HuH-7.5 (cell line): ENCODE measurements at regions not wholly inside any gene's neighbourhood (a gene's known extent, or its start where the extent isn't known, plus 50 kb on each side); places are given as distances from the start of the nearest gene placed in this dataset.
"Not testable (repeated sequence)": the region's sequence is repeated elsewhere in the genome, so short reads cannot be mapped to it uniquely, and the experiment has no call there.

ENCODE experiments used
- DNase-seq: peaks from one replicate; pipeline ENCODE4 v3.0.0; 2011; ENCODE audit warnings: low spot score

DNA sequence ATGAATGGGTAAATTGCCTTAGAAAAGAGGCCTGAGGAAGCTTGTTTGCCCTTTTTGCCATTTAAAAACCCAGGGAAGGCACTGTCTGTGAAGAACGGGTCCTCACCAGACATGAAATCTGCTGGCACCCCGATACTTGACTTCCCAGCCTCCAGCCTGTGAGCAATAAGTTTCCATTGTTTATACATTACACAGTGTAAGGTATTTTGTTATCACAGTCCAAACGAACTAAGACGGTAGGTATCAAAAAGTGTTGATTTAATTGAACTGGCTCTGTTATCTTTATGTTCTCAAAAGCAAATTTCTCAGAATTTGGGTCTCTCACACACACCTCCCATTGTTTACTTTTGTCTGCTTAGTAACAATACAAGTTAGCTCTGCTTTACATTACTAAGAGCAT lies 181.1 kb upstream of the MARCKS start:
- no peak for DNase-seq

DNA sequence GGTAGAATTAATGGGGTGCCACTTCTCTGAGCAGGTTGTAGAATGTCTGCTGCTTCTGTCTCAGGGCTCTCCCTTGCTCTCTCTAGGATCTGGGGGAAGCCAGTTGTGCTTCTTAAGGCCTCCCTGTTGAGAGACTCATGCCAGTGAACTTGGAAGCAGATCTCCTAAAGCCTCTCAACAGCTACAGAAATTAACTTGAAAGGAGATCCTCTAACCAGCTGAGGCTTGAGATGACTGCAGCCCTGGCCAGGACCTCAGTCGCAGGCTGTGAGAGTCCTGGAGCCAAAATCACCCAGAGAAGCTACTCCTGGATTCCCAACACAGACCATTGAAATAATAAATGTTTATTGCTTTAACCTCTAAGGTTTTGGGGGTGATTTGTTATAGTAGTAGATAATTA lies 180.2 kb upstream of the MARCKS start:
- no peak for DNase-seq

DNA sequence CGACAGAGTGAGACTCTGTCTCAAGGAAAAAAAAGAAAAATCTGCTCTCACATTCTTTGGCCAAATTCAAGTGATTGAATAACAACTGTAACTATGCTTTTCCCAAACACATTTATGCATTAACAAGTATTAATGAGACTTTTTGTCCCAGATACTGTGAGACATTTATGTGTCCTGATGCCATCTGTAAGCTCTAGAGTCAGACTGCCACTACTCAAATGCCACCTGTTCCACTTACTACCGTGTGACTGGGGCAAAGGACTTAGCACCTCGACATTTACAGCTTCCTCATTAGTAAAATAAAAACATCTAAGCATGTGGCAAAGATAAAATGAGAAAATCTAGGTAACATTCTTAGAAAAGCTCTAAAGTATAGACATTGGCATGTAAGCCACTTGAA lies 178.1 kb upstream of the MARCKS start:
- DNase-seq = no peak

DNA sequence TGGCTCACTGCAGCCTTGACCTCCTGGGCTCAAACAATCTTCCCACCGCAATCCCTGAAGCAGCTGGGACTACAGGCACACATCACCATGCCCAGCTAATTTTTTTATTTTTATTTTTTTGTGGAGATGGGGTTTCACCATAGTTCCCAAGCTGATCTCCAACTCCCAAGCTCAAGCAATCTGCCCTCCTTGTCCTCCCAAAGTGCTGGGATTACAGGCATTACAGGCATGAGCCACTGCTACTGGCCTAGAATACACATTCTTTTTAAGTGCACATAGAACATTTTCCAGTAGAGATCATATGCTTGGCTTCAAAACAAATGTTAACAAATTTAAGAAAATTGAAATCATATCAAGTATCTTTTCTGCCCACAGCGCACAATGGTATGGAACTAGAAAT lies 176.8 kb upstream of the MARCKS start:
- DNase-seq = no peak

DNA sequence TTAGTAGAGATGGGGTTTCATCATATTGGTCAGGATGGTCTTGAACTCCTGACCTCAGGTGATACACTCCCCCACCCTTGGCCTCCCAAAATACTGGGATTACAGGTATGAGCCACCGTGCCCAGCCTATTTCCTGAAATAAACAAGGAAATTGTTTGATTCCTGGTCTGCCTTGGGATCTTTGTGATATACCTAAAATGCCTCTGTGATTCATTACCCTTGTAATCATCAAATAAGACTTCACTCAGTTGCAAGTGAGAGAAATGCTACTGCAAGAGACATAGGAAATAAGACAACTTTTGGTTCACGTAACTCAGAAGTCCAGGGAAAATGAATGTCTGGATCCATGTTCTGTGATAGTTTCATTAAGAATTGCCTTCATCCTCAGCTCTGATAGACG lies 173.2 kb upstream of the MARCKS start:
- DNase-seq = no peak

DNA sequence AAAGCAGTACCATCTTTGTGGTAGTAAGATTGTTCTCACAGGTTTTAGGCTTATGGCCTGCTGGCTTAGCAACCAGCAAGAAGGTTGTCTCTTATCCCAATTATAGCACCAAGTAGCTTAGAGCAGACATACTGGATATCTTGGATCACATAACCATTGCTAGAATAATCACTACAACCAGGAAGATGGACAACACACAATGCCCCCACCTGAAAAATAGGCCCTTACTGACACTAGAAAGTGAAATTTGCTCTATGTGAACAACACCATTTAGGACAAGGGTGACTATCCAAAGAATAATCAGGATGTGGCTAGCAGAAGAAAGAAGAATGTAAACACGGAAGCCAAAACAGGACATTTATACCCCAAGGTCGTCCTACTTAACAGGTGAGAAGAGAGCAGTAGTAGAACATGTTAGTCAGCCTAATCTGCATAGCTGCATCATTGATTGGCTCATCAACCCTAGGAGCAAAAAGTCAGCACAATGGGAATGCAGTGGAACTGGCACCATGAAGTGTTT lies 172.7 kb upstream of the MARCKS start:
- no peak for DNase-seq

DNA sequence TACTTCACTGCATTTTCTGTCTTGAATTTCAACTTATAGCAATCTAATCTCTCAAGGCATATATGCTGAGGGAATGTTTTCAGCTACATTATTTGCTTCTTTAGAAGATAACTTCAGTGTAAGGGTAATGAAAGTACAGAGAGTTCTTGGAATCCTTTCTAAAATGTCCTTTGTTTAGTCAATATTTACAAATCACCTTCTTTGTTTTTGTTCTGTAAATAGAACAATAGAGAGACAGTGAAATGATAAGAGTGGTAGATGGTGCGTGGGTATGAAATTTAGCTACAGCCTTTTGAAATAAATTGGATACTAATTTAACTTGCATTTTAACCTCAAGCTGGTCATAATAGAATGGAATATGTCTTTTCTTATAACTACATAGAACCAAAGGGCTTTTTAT lies 171.1 kb upstream of the MARCKS start:
- DNase-seq = no peak

DNA sequence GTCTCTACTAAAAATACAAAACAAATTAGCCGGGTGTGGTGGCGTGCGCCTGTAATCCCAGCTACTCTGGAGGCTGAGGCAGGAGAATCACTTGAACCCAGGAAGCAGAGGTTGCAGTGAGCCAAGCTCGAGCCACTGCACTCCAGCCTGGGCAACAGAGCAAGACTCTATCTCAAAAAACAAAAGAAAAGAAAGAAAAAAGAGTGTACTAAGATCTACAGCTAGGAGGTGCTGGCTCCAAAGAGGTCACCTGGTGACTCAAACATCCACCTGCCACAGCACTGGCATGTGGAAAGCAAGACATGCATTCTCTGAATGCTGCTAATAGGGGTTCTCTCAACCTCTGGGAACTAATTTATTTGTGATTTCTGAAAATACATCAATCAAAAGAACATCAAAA lies 167.5 kb upstream of the MARCKS start:
- not testable (repeated sequence) for DNase-seq

DNA sequence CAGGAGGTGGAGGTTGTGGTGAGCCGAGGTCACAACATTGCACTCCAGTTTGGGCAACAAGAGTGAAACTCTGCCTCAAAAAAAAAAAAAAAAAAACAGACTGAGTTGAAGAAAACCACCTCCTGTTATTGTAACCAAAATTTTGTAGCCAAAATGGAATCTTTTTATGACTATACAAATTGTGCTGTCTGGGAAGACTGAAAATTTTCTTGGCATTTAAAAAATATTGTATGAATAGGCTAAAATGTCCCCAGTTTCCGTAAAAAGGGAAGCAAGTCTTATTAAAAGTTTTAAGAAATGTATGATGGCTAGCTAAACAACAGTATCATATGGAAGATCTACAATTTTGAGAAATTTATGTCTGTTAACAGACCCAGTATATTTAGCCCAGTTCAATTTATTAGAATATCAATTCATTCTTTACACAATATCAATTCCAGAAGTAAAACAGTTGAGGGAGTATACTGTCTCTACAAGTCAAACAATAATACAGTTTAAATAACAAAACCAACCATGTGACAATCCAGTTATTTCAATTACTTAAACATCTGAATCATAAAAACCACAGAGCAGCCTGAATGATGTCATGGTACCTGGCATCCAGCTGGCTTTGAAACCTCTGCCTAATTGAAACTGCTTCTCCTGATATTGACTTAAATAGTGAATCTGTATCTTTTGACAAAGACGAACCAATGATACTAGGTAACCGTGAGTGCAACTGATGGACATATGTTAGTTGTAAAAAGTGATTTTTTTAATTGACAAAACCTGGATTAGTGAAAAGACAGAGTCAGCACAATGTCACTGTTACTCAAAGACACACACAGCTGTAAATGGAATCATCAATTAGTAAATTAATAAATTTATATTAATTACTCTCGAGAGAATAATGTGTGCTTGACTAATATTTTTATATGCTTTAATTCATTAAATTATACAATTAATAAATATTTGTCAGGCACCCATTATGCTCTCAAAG lies 166.6 kb upstream of the MARCKS start:
- no peak for DNase-seq

DNA sequence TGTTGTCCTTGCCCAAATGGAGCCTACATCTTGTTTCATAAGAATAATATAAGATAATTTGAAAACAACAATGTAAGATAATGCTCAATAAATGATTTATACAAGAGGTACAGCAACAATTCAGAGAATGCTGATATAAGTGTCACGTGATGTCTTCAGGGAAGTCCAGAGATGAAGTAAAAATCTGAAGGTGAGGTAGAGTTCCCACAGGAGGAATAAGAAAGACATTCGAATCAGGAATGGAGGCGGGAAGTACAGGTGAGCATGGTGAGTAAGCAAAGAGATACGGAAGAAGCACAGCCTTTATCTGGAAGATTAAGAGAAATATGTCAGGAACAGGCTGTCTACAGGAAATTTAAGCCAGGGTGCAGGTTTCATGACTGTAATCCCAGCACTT lies 165.9 kb upstream of the MARCKS start:
- DNase-seq = no peak

DNA sequence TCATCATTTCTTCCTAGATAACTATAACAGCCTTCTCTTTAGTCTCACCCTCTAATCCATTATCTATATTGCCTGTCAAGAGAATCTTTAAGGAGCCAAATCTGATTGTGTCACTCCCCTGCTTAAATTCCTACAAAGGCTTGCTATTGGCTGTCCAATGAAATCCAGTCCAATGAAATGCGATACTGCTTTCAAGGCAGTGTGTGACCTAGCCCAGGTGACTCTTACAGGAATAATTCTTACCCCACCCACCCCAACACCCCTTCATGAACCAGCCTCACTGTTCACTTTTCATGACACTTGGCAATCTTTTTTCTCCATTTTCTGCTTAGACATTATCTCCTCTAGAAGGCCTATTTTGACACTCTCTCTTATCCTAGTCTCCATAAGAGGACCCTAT lies 163.3 kb upstream of the MARCKS start:
- no peak for DNase-seq

DNA sequence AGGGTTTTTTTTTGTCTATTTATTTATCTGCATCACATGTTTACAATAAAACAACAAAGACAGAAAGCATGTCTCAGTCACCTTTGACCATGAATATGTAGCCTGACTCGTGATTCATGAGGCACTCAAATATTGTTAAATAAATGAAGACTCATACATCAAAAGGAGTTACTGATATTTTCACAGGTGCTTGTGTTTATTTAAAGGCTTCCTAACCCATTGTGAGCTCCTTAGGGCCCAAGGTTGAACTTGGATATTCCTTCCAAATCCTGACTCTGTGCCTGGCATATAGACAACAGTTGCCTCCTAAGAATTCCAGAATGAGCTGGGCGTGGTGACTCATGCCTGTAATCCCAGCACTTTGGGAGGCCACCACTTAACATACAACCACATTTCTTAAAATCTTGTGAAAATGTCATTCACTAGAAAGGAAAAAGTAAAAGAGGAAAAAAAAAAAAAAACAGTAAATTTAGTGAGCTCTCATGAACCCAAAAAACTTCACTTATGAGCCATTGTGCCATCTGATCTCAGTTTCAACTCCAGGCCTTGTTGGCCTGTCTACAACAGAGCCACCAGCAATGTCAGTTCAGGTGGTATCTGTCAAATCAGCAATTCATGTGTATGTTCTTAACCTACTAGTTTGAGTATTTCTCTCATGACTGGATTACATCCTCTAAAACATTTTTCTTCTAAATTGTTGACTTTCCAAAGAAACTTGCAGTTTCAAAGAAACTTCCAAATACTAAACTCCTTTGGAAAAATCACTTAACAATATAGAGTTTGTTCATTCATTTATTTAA lies 162.7 kb upstream of the MARCKS start:
- DNase-seq = no peak

DNA sequence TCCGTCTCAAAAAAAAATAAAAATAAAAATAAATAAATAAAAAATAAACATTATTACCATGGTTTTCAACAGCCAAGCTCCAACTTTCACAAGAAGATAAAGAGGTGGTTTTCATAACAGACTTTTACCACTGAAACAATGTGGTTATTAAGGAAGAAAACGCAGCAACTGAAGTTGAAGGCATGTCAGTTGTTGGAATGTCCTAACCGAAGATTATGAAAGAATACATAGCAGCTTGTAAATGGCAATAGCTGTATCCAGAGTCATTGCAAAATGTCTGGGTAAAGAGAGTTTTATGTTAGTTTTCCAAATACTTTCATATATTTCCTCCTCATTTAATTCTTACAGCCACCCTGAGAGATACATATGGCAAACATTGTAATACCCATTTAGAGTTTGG lies 161.6 kb upstream of the MARCKS start:
- DNase-seq = no peak

DNA sequence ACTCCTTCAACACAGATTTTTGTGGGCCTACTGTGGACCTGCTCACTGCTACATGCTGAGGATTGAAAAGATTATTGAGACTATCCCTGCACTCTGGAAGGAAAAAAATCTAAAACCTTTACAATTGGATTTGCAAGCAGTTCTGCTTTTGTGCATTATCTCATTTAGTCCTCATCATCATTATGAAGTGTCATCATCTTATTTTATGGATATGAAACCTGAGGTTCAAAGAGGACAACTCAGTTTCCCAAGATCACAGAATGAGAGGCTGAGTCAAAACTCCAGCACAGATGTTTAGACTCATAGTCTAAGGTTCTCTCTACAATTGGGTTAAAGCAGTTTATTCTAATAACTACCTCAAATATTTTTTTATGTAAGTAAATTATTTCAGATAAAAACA lies 160.2 kb upstream of the MARCKS start:
- no peak for DNase-seq

DNA sequence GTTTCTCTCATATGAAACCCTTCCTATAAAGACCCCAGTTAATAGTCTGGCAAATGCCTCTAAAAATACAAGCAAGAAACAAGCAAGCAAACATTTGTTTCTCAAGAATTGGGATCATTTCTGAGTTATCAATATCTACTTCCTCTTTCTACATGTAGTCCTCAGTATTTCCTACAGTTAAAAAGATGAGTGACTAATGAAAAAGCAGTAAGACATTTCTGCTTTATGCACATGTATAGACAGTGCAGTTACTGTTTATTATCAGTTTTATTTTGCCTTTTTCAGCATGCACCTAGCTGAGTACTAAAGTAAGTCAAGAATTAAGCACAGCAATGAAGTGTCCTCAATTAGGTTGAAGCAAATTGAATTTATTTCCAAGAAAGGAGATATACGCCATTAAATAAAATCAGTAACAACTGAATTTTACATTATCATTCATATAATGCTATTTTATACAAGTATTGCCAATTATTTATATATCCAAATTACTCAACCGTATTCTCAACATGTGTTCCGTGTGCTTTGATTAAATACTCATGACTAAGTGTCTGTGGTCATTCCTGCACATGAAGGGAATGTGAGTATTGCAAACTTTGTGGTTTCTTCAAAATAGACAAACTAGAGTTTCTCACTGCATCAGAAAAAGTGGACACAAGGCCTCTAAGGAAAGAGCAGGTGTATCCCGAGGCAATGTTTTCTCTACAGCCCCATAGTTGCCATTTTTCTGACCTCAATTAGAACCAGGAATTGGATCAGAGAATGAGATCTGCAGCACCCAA lies 159.3 kb upstream of the MARCKS start:
- DNase-seq = no peak

DNA sequence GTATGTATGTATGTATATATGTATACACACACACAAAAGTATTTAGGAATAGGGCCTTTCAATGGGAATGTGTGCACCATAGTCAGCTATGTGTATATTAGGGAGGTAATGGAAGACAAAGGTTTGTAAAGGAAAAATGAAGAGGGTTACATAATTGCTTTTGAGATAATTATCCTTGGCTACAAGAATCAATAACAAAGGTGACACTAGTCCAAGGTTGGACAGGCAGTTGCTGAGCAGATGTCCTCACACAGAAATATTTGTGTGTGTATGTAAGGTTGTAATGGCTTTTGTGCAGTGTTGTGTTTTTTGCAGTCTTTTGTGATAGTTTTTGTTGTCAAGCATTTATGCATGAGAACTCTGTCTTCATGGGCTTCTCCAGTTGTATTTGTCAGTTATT lies 157.9 kb upstream of the MARCKS start:
- DNase-seq = no peak

DNA sequence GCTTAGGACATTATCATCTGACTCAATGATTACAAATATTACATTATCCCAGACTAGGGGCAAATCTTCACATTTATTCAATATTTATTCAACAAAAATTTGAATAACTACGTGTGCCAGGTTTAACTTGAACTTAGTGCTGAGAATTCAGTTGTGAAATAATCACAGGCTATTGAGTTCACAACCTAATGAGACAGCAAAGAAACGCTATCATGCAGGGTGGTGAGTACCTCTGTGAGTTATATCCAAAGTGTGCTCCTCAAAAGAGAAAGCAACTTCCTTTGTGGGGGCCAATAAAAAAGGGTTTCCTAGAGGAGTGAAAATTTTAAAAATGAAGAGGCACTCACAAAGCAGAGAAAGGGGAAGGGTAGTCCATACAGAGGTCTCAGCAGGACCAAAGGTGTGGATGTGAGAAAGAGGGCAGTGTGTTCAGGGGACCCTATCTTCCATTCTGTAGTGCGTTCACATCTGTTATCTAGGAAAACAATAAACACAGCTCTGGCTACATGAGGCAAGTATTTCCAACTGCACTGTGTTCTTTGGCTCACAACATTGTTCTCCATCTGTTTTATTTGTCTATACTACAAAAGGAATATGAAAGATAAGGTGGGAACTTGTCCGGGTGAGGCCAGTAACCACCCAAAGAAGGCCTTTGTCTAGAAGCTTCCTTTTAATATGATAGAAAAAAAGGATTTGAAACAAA lies 155.4 kb upstream of the MARCKS start:
- no peak for DNase-seq

DNA sequence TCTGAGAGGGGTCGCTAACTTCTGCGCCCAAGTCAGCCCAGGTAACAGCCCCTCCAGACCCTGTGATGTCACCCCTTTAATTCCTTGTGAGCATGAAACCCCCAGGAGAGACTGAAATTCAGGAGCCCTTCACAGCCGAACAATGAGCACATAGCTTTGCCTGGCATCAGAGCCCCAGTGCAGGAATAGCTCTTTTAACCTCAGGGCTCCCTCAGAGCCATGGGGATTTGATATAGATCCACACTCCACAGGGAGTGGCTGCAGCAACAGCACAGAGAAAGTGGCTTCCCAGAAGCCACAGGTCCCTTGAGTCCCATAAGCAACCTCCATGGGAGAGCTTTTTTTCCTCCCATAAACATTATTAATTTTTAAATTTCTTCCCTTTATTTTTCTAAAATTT lies 150.0 kb upstream of the MARCKS start:
- no peak for DNase-seq

DNA sequence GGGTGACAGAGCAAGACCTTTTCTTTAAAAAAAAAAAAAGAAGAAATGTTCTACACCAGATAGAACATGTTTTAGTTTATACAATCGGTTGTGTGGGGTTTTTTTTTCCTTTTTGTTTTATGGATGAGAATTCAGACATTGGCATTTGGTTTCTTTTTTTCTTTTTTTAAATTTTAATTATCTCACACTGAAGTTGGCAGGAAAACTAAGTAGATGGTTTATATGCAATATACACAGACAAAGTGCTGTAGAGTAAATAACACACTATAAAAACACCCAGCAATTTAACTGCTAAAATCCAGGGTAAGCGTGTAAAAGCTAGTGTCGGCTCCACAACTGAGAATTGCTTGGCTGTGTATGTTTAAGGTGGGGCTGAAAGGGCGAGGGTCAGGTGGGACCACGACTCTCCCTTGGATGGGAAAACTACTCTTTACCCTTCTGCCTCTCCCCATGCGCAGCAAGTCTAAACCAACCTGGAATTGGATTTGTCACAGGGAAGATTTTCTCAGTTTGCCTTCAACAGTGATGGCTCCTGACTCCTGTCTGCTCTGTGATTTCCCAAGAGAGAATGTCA lies 147.1 kb upstream of the MARCKS start:
- no peak for DNase-seq

DNA sequence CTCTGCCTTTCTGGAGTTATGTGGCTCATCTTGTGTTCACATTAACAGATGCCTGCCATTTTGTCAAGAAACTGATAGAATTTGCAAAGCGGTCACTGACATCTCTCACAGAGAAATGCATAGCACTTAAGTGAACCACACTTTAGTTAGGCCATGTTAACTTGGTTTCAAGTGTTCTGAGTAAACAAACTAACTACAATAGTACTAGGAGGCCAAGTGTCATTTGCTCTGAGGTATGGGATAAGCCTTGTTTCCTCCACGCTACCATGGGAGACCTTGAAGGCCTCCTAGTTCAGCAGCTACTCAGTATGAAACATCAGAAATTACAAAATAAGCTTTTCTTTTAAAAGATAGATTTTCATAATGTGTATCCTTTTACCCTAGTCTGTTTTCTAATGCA lies 143.5 kb upstream of the MARCKS start:
- DNase-seq = no peak

DNA sequence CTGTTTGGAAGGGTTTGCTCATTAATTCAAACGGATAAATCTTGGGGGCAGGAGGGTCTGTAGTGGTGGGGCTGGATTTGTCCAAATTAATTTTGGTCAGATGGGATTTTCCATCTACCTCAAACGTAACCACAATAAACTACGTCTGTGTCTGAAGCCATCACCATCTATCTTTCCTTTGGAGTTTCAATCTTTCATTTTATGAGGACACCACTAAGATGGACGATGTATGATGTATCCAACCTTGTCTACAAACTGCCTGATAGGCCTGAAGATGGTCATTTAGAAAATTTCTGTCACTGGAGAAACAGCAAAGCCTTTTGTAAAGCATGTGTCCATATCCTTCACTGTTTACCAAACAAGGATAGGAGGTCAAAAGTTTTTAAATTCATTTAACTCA lies 138.6 kb upstream of the MARCKS start:
- DNase-seq = no peak
